ENCODE measurements at regions not wholly inside any gene's neighbourhood (a gene's known extent, or its start where the extent isn't known, plus 50 kb on each side); places are given as distances from the start of the nearest gene placed in this dataset.

GRCh38 chr1:4447778-4448420 lies 206.5 kb upstream of the AJAP1 start:
- H3K9me3 ChIP-seq: no peaks in the 10 kb centered on the region
- intact Hi-C loops (cut with DNase I): no loop called here
- no peaks in the 10 kb centered on the region for H3K36me3 ChIP-seq
- H3K27ac ChIP-seq: no peak overlapping the region
- TF ChIP-seq, protein P1, sequence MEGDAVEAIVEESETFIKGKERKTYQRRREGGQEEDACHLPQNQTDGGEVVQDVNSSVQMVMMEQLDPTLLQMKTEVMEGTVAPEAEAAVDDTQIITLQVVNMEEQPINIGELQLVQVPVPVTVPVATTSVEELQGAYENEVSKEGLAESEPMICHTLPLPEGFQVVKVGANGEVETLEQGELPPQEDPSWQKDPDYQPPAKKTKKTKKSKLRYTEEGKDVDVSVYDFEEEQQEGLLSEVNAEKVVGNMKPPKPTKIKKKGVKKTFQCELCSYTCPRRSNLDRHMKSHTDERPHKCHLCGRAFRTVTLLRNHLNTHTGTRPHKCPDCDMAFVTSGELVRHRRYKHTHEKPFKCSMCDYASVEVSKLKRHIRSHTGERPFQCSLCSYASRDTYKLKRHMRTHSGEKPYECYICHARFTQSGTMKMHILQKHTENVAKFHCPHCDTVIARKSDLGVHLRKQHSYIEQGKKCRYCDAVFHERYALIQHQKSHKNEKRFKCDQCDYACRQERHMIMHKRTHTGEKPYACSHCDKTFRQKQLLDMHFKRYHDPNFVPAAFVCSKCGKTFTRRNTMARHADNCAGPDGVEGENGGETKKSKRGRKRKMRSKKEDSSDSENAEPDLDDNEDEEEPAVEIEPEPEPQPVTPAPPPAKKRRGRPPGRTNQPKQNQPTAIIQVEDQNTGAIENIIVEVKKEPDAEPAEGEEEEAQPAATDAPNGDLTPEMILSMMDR (IDR thresholded peaks at IDR 0.05): no peak
- ATAC-seq: no peak
- H3K4me3 ChIP-seq: no peak overlapping the region
- DNase-seq: peak; percentile 8
- no peaks in the 10 kb centered on the region for H3K4me1 ChIP-seq
- peaks cover 22% of the 10 kb centered on the region for H3K27me3 ChIP-seq

DNA sequence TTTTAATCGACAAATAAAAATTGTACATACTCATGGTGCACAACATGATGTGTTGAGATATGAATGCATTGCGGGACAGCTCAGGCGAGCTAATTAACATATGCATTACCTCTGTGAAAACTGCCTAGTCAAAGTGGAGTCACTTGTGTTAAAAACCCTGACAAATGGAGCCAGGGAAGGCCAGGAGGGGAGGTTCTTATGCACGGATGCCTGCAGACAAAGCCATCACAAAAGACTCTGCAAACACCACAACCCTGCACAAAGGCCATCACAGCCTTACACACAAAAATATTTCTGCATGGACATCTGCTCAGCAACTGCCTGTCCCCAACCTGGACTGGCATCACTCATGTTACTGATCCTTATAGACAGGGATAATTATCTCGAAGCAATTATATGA lies 204.4 kb upstream of the AJAP1 start:
- no peaks in the 10 kb centered on the region for H3K4me1 ChIP-seq
- no peak overlapping the region for H3K27ac ChIP-seq
- no peak for ATAC-seq
- H3K36me3 ChIP-seq: no peaks in the 10 kb centered on the region
- intact Hi-C loops (cut with DNase I): no loop called here
- no peaks in the 10 kb centered on the region for H3K9me3 ChIP-seq
- no peak overlapping the region for H3K4me3 ChIP-seq
- H3K27me3 ChIP-seq: peaks cover 16% of the 10 kb centered on the region
- TF ChIP-seq, protein P1 (IDR thresholded peaks at IDR 0.05): no peak
- no peak for DNase-seq

DNA sequence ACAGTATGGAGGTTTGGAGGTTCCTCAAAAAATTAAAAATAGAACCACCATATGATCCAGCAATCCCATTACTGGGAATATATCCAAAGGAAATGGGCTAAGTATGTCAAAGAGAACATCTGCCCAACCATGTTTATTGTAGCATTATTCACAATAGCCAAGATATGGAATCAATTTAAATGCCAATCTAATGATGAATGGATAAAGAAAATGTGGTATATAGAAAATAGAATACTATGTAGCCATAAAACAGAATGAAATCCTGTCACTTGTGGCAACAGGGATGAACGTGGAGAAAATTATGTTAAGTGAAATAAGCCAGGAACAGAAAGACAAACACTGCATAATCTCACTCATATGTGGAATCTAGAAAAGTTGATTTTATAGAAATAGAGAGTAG lies 201.7 kb upstream of the AJAP1 start:
- H3K27ac ChIP-seq: no peak overlapping the region
- H3K4me3 ChIP-seq: no peak overlapping the region
- TF ChIP-seq, protein P1 (IDR thresholded peaks at IDR 0.05): no peak
- H3K27me3 ChIP-seq: peaks cover 10% of the 10 kb centered on the region
- no peaks in the 10 kb centered on the region for H3K36me3 ChIP-seq
- no peaks in the 10 kb centered on the region for H3K9me3 ChIP-seq
- ATAC-seq (no peak), DNase-seq (no peak)
- intact Hi-C loops (cut with DNase I): no loop called here
- H3K4me1 ChIP-seq: no peaks in the 10 kb centered on the region

DNA sequence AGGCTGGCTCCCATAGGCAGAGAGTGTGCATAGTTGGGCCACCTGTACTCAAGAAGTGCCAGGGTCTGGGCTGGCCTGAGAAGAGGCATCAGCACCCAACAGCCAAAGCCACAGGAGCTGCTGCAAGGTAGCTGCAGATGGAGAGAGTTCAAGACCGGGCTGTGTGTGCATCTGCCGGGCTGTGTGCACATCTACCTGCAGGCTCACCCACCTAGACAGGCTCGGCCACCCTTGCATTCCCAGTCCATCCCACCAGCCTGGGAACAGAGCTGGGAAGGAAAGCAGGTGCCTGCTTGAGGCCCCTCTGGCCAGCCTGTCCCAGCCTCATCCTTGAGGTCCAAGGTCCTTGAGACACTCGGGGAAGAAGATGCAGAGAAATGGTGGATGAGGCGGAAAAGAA lies 194.4 kb upstream of the AJAP1 start:
- H3K36me3 ChIP-seq: no peaks in the 10 kb centered on the region
- H3K27ac ChIP-seq: no peak overlapping the region
- TF ChIP-seq, protein P1 (IDR thresholded peaks at IDR 0.05): no peak
- H3K27me3 ChIP-seq: no peaks in the 10 kb centered on the region
- H3K9me3 ChIP-seq: no peaks in the 10 kb centered on the region
- no peaks in the 10 kb centered on the region for H3K4me1 ChIP-seq
- DNase-seq: no peak
- no peak for ATAC-seq
- H3K4me3 ChIP-seq: no peak overlapping the region
- intact Hi-C loops (cut with DNase I): no loop called here

DNA sequence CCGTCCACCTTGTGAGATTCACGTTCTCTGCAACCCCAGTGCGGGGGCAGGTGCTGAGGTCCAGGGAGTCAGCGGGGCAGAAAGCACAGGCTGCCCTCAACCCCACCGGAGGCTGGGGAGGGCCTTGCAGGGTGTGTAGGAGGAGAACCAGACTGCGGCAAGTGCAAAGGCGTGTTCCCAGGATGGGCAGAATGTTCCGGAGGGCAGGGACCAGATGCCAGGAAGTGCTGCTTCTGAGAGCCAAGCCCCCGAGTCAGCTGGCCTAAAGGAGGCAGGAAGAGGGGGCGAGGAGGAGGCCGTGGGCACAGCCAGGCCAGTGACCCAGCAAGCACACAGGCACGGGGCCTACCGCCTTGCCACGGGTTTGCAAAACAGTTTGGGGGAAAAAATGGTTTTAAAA lies 193.8 kb upstream of the AJAP1 start:
- H3K9me3 ChIP-seq: no peaks in the 10 kb centered on the region
- no peak overlapping the region for H3K27ac ChIP-seq
- intact Hi-C loops (cut with DNase I): no loop called here
- H3K4me1 ChIP-seq: no peaks in the 10 kb centered on the region
- no peak overlapping the region for H3K4me3 ChIP-seq
- no peak for ATAC-seq
- TF ChIP-seq, protein P1 (IDR thresholded peaks at IDR 0.05): no peak
- H3K27me3 ChIP-seq: no peaks in the 10 kb centered on the region
- no peak for DNase-seq
- H3K36me3 ChIP-seq: no peaks in the 10 kb centered on the region
